ENCODE measurements at regions not wholly inside any gene's neighbourhood (a gene's known extent, or its start where the extent isn't known, plus 50 kb on each side); places are given as distances from the start of the nearest gene placed in this dataset.

DNA sequence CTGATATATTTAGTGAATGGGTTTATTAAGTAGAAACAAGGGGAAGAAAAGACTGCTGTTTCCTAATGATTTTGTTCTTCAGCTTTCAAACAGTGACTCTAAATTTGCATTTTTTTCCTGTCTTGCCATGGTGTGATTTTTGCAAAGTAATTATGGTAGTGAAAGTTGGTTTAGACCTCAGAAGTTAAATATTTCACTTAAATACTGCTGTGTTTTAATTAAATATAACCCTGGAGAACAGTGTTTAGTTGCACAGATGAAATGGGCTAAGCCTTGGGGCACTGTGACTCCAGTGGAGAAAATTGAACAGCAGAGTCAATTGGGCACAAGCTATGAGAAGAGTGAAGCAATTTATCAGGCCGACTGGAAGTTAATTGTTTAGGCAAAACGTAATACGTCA, 111.1 kb upstream of the MCHR2 start:
- DNase-seq (ENCODE audit: low read depth) = no peak
- TF ChIP-seq, protein P1, sequence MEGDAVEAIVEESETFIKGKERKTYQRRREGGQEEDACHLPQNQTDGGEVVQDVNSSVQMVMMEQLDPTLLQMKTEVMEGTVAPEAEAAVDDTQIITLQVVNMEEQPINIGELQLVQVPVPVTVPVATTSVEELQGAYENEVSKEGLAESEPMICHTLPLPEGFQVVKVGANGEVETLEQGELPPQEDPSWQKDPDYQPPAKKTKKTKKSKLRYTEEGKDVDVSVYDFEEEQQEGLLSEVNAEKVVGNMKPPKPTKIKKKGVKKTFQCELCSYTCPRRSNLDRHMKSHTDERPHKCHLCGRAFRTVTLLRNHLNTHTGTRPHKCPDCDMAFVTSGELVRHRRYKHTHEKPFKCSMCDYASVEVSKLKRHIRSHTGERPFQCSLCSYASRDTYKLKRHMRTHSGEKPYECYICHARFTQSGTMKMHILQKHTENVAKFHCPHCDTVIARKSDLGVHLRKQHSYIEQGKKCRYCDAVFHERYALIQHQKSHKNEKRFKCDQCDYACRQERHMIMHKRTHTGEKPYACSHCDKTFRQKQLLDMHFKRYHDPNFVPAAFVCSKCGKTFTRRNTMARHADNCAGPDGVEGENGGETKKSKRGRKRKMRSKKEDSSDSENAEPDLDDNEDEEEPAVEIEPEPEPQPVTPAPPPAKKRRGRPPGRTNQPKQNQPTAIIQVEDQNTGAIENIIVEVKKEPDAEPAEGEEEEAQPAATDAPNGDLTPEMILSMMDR (conservative IDR thresholded peaks at IDR 0.05; ENCODE audit: low read depth, low read length) = no peak
- no peak overlapping the region for H3K4me3 ChIP-seq (ENCODE audit: low read depth, low read length)

DNA sequence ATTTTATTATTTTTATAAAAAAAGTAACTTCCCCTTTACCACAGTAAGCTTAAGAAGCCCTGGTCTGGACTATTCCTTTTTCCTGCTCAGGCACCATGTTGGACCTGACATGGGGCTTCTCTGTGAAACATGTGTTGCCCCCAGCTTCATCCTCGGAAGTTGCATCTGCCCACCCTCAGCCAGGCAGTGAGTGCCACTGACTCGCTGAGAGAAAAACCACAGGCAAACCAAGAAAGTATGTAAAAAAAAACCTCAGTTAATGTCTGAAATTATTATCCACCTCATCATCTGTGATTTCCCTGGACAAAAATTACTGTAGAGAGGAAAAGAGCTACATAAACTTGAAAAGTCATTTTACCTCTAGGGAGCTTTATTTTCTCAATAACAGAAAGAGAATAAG, 109.9 kb upstream of the MCHR2 start:
- TF ChIP-seq, protein P1 (conservative IDR thresholded peaks at IDR 0.05; ENCODE audit: low read depth, low read length) = no peak
- H3K4me3 ChIP-seq (ENCODE audit: low read depth, low read length) = no peak overlapping the region
- DNase-seq (ENCODE audit: low read depth) = no peak

DNA sequence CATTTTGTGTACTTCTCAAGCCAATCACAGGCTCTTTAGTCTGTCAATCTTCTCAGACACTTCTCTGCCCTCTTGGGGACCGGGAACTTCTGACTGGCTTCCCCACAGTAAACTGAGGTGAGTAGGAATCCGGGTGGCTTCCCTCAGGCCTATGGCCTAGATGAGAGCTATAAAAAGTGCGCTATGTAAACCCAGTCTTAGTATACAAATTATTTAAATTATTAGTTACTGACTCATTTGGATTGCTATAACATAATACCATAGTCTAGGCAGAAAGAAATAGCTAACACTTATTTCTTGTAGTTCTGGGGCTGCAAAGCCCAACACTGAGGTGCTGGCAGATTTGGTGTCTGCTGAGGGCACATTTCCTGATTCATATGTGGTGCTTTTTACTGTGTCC, 109.2 kb upstream of the MCHR2 start:
- TF ChIP-seq, protein P1 (conservative IDR thresholded peaks at IDR 0.05; ENCODE audit: low read depth, low read length) = no peak
- H3K4me3 ChIP-seq (ENCODE audit: low read depth, low read length) = no peak overlapping the region
- no peak for DNase-seq (ENCODE audit: low read depth)

DNA sequence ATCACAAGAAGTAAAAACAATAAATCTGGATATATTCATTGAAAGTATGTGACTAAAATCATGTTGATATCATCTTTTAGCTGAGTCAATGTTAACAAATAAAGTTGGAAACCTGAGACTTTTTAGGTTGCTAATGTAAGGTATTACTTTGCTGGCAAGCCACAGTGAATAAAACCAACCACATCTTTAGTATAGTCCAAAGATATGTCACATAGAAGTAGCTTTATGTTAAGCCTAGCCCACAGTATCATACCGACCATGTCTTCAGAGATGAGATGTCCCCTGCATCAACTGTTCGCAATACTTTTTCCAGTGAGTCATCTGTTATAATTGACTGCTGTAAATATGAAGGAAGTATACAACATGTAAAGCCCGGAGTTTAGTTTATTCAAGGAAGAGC, 107.6 kb upstream of the MCHR2 start:
- no peak overlapping the region for H3K4me3 ChIP-seq (ENCODE audit: low read depth, low read length)
- TF ChIP-seq, protein P1 (conservative IDR thresholded peaks at IDR 0.05; ENCODE audit: low read depth, low read length) = no peak
- no peak for DNase-seq (ENCODE audit: low read depth)

DNA sequence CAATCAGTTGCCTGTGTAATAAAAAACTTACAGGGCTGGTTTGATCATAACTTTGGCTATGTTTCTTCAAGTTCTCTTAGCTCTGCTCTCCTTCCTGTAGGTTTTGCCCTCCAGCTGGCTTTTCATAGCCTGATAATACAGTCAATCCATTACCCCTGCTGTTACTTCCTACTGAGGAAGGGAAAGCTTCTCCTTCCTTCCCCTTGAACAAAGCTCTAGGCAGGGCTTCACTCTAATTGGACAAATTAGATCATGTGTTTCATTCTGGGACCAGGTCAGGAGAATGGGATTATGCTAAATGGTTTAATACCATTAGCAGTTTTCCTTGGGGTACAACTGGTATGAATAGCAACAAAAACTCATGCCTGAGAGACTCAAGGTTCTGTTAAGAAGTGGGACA, 106.8 kb upstream of the MCHR2 start:
- TF ChIP-seq, protein P1 (conservative IDR thresholded peaks at IDR 0.05; ENCODE audit: low read depth, low read length) = no peak
- DNase-seq (ENCODE audit: low read depth) = no peak
- H3K4me3 ChIP-seq (ENCODE audit: low read depth, low read length) = no peak overlapping the region

DNA sequence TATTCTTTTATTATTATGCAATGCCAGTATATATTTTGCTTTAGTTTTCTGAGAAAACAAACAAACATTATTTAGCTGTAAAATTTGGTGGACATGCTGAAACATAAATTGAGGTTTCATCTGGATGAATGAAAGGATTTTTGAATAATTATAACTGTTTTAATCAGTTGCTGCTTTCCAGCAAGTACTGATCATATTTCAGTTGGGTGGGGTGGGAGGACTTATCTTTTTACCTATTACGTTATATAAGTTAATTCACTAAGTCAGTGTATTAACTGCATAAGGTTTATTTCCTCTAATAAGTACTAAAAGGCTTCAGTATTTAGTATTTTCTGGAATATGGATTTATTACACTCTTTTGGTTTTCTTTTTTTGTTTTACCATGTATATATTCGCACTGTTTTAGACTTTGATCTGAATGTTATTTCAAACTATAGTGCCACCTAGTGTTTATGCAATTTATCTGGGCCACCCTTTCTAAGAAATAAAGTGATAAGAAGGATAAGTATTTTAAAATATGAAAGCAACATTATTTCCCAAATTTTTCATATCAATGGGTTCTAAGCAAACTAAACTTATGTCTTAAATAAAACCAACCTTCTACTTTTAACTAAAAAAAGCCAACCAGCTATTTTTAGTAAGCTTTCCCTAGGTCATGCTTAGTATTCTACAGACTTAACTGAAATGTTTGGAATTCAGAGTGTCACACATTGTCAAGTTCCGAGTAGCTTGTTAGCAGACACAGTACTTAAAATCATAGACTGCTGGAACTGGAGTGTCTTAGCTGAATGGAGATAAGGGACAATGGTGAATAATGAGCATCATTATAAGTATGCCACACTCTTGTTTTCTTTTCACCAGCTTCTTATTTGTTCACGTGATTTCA, 105.4 kb upstream of the MCHR2 start:
- H3K4me3 ChIP-seq (ENCODE audit: low read depth, low read length) = no peak overlapping the region
- TF ChIP-seq, protein P1 (conservative IDR thresholded peaks at IDR 0.05; ENCODE audit: low read depth, low read length) = peak; percentile 53
- DNase-seq (ENCODE audit: low read depth) = peak; percentile 58

DNA sequence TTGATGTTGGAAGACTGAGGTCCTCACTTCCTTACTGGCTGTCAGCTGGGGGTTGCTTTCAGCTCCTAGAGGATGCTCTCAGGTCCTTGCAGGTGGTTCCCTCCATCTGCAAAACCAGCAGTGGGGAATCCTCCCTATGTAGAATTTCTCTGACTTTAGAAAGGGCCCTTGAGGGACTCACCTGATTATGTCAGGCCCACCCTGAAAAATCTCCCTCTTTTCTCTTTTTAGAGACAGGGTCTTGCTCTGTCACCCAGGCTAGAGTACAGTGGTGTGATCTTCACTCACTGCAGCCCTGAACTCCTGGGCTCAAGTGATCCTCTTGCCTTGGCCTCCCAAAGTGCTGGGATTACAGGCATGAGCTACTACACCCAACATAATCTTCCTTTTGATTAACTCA, 102.9 kb upstream of the MCHR2 start:
- TF ChIP-seq, protein P1 (conservative IDR thresholded peaks at IDR 0.05; ENCODE audit: low read depth, low read length) = no peak
- no peak for DNase-seq (ENCODE audit: low read depth)
- no peak overlapping the region for H3K4me3 ChIP-seq (ENCODE audit: low read depth, low read length)

Data from choroid plexus epithelial cell (primary cell).